Left ventricle myocardium inferior (tissue), 1 donor: ENCODE measurements at regions not wholly inside any gene's neighbourhood (a gene's known extent, or its start where the extent isn't known, plus 50 kb on each side); places are given as distances from the start of the nearest gene placed in this dataset.

ENCODE experiments used
- DNase-seq: peaks from one replicate; pipeline ENCODE4 v3.0.0-alpha.2; 2020
- H3K27ac ChIP-seq: fragments of 200-600 bp; replicated peaks from 2 replicates; pipeline ENCODE4 v1.8.0; 2021
- H3K27me3 ChIP-seq: fragments of 200-600 bp; 2 replicates; pipeline ENCODE4 v1.8.0; 2021; ENCODE audit warnings: low read depth
- H3K36me3 ChIP-seq: fragments of 200-600 bp; 2 replicates; pipeline ENCODE4 v1.8.0; 2021
- H3K4me1 ChIP-seq: fragments of 200-600 bp; 2 replicates; pipeline ENCODE4 v1.8.0; 2021
- H3K4me3 ChIP-seq: fragments of 200-600 bp; 2 replicates; pipeline ENCODE4 v1.8.0; 2021; ENCODE audit warnings: mild to moderate bottlenecking, moderate library complexity
- H3K9me3 ChIP-seq: fragments of 200-600 bp; replicated peaks from 2 replicates; pipeline ENCODE4 v1.8.0; 2021
- CTCF ChIP-seq: fragments of 200-600 bp; IDR thresholded peaks from 2 replicates; pipeline ENCODE4 v1.8.0; 2021; ENCODE audit warnings: antibody characterized with exemption, mild to moderate bottlenecking, borderline replicate concordance
- intact Hi-C: fragments of 100-400 bp; cut with micrococcal nuclease; formaldehyde crosslinking; loops from one replicate; pipeline ENCODE4 v1.11.0; 2022
- donor health status: DM: no; HTN: yes; CAD: no; lungs with severe emphysema.

- intact Hi-C loops, result no loop called here
- Histone ChIP-seq H3K9me3 (no peaks in the 10 kb centered on the region), H3K27ac (no peak overlapping the region), H3K27me3 (peaks cover 16% of the 10 kb centered on the region), H3K4me1 (no peaks in the 10 kb centered on the region), H3K4me3 (no peak overlapping the region), H3K36me3 (no peaks in the 10 kb centered on the region)
- TF ChIP-seq CTCF, result no peak
- no peak for DNase-seq
Measured at GRCh38 chr18:57901825-57902589, 98.9 kb upstream of the ATP8B1 start.

- DNase-seq, result no peak
- H3K9me3 ChIP-seq, result no peaks in the 10 kb centered on the region
- H3K27me3 ChIP-seq, result peaks cover 5% of the 10 kb centered on the region
- no peak overlapping the region for H3K27ac ChIP-seq
- H3K4me1 ChIP-seq, result no peaks in the 10 kb centered on the region
- H3K4me3 ChIP-seq, result no peak overlapping the region
- intact Hi-C loops, result no loop called here
- no peak for TF ChIP-seq CTCF
- H3K36me3 ChIP-seq, result no peaks in the 10 kb centered on the region
Measured at GRCh38 chr18:57900906-57901435, 97.9 kb upstream of the ATP8B1 start.

- no peak overlapping the region for H3K4me3 ChIP-seq
- intact Hi-C loops, result no loop called here
- no peak for DNase-seq
- no peaks in the 10 kb centered on the region for H3K27me3 ChIP-seq
- no peak overlapping the region for H3K27ac ChIP-seq
- TF ChIP-seq CTCF, result no peak
- no peaks in the 10 kb centered on the region for H3K36me3 ChIP-seq
- no peaks in the 10 kb centered on the region for H3K4me1 ChIP-seq
- no peaks in the 10 kb centered on the region for H3K9me3 ChIP-seq
Measured at GRCh38 chr18:57898506-57899124, 95.5 kb upstream of the ATP8B1 start.

- intact Hi-C loops, result no loop called here
- Histone ChIP-seq H3K4me3 (no peak overlapping the region), H3K36me3 (no peaks in the 10 kb centered on the region), H3K27ac (no peak overlapping the region), H3K27me3 (no peaks in the 10 kb centered on the region), H3K9me3 (no peaks in the 10 kb centered on the region), H3K4me1 (no peaks in the 10 kb centered on the region)
- DNase-seq, result no peak
- no peak for TF ChIP-seq CTCF
Measured at GRCh38 chr18:57895182-57895581, 92.1 kb upstream of the ATP8B1 start.

GRCh38 chr18:57891707-57892391 is 88.7 kb upstream of the ATP8B1 start:
- peaks cover 16% of the 10 kb centered on the region for H3K9me3 ChIP-seq
- no peaks in the 10 kb centered on the region for H3K27me3 ChIP-seq
- intact Hi-C loops, result no loop called here
- H3K4me1 ChIP-seq, result no peaks in the 10 kb centered on the region
- no peak overlapping the region for H3K27ac ChIP-seq
- DNase-seq, result no peak
- TF ChIP-seq CTCF, result no peak
- no peak overlapping the region for H3K4me3 ChIP-seq
- H3K36me3 ChIP-seq, result no peaks in the 10 kb centered on the region
